HL-60 (cell line): ENCODE measurements at regions not wholly inside any gene's neighbourhood (a gene's known extent, or its start where the extent isn't known, plus 50 kb on each side); places are given as distances from the start of the nearest gene placed in this dataset.

Experiments used
- GABPA ChIP-seq: IDR thresholded peaks from 2 replicates; pipeline ENCODE4 v1.6.1; 2012; ENCODE audit warnings: low read depth
- POLR2AphosphoS5 ChIP-seq: IDR thresholded peaks from 2 replicates; pipeline ENCODE4 v1.6.1; 2012; ENCODE audit warnings: low read depth
- SPI1 ChIP-seq: IDR thresholded peaks from 2 replicates; pipeline ENCODE4 v1.6.1; 2012; ENCODE audit warnings: low read depth, mild to moderate bottlenecking, borderline replicate concordance
- TF ChIP-seq, protein P1 (sequence below): IDR thresholded peaks from one replicate; pipeline ENCODE4 v1.5.1; 2011; ENCODE audit warnings: low read length, control low read depth, inconsistent platforms; ENCODE audit not compliant: insufficient read depth

DNA sequence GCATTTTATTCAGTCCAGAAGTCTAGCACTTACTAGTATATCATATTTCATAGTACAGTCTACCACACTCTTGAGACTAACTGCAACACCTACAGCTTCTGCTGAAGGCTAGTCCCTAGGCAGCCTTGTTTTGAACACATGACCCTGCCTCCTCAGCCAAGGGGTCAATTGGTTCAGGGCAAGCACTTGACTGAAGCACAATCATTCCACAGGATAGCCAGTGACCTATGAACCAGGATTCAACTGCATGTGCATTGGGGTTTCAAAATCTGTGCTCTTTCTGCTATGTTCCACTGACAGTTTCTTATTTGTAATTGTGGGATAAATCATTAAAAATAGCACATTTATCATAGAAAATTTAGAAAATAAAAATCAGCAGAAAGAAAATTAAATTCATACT is 186.8 kb downstream of the TMEM161B start:
- TF ChIP-seq POLR2AphosphoS5 = no peak
- no peak for TF ChIP-seq GABPA
- TF ChIP-seq, protein P1, sequence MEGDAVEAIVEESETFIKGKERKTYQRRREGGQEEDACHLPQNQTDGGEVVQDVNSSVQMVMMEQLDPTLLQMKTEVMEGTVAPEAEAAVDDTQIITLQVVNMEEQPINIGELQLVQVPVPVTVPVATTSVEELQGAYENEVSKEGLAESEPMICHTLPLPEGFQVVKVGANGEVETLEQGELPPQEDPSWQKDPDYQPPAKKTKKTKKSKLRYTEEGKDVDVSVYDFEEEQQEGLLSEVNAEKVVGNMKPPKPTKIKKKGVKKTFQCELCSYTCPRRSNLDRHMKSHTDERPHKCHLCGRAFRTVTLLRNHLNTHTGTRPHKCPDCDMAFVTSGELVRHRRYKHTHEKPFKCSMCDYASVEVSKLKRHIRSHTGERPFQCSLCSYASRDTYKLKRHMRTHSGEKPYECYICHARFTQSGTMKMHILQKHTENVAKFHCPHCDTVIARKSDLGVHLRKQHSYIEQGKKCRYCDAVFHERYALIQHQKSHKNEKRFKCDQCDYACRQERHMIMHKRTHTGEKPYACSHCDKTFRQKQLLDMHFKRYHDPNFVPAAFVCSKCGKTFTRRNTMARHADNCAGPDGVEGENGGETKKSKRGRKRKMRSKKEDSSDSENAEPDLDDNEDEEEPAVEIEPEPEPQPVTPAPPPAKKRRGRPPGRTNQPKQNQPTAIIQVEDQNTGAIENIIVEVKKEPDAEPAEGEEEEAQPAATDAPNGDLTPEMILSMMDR = no peak
- TF ChIP-seq SPI1 = no peak
